GM10266 (cell line): ENCODE measurements at regions not wholly inside any gene's neighbourhood (a gene's known extent, or its start where the extent isn't known, plus 50 kb on each side); places are given as distances from the start of the nearest gene placed in this dataset.

Experiments used
- DNase-seq: peaks from one replicate; pipeline ENCODE4 v3.0.0; 2012; ENCODE audit errors: extremely low spot score
- CTCF ChIP-seq: IDR thresholded peaks from 2 replicates; pipeline ENCODE4 v1.5.1; 2012; ENCODE audit warnings: mild to moderate bottlenecking, low read depth; ENCODE audit not compliant: control insufficient read depth, insufficient read depth; ENCODE audit errors: missing control alignments

GRCh38 chr21:27145134-27145798 is 178.4 kb upstream of the ADAMTS5 start:
- TF ChIP-seq CTCF = no peak
- no peak for DNase-seq

GRCh38 chr21:27143476-27143875 is 176.6 kb upstream of the ADAMTS5 start:
- DNase-seq = no peak
- no peak for TF ChIP-seq CTCF

- DNase-seq = no peak
- no peak for TF ChIP-seq CTCF
These were observed 172.6 kb upstream of the ADAMTS5 start for GRCh38 chr21:27139526-27139925.

GRCh38 chr21:27134516-27134915 is 167.6 kb upstream of the ADAMTS5 start:
- TF ChIP-seq CTCF = no peak
- DNase-seq = no peak

GRCh38 chr21:27132266-27132665 is 165.4 kb upstream of the ADAMTS5 start:
- TF ChIP-seq CTCF = no peak
- DNase-seq = no peak

- no peak for DNase-seq
- no peak for TF ChIP-seq CTCF
These were observed 163.3 kb upstream of the ADAMTS5 start for GRCh38 chr21:27130154-27130553.

GRCh38 chr21:27129694-27130093 is 162.8 kb upstream of the ADAMTS5 start:
- TF ChIP-seq CTCF = no peak

More at GRCh38 chr21:27129694-27130093, 162.8 kb upstream of the ADAMTS5 start:
- no peak for DNase-seq
